Activated B cell treated with CpG ODN at 0.5 μM for 24 hours (primary cell): ENCODE measurements at regions not wholly inside any gene's neighbourhood (a gene's known extent, or its start where the extent isn't known, plus 50 kb on each side); places are given as distances from the start of the nearest gene placed in this dataset.

ENCODE experiments used
- ATAC-seq: fragments of 200-7000 bp; cut with Tn5 transposase; one replicate; pipeline ENCODE4 v1.10.0; 2021; ENCODE audit warnings: low read depth, mild to moderate bottlenecking, moderate library complexity
- CTCF ChIA-PET: fragments of 350-600 bp; sonication (Branson Sonifier 250); formaldehyde crosslinking; loops from one replicate; lab custom pipeline; 2021; ENCODE audit warnings: antibody characterized with exemption; lab: Charles Lee
- POLR2A ChIA-PET: fragments of 350-600 bp; sonication (Branson Sonifier 250); formaldehyde crosslinking; loops from one replicate; lab custom pipeline; 2021; ENCODE audit warnings: antibody characterized with exemption; lab: Charles Lee
- DNase-seq: peaks from one replicate; pipeline ENCODE4 v3.0.0; 2022
- H3K27ac Mint-ChIP-seq: one replicate; pipeline ENCODE4 v1.8.0; 2020; ENCODE audit warnings: mixed read lengths
- H3K27me3 Mint-ChIP-seq: one replicate; pipeline ENCODE4 v1.8.0; 2021; ENCODE audit warnings: mixed read lengths
- H3K36me3 Mint-ChIP-seq: one replicate; pipeline ENCODE4 v1.8.0; 2021; ENCODE audit warnings: low read depth, mixed read lengths
- H3K4me1 Mint-ChIP-seq: one replicate; pipeline ENCODE4 v1.8.0; 2021; ENCODE audit warnings: mixed read lengths
- H3K4me3 Mint-ChIP-seq: one replicate; pipeline ENCODE4 v1.8.0; 2020; ENCODE audit warnings: mild to moderate bottlenecking, mixed read lengths
- H3K9me3 Mint-ChIP-seq: one replicate; pipeline ENCODE4 v1.8.0; 2020; ENCODE audit warnings: mixed read lengths
- intact Hi-C: fragments of 100-400 bp; cut with micrococcal nuclease; formaldehyde crosslinking; loops from one replicate; pipeline ENCODE4 v1.15.1; 2024
- TF ChIP-seq, protein P1 (sequence below): fragments of 200-600 bp; IDR thresholded peaks from one replicate; pipeline ENCODE4 v1.8.0; 2022; ENCODE audit warnings: antibody characterized with exemption, mild to moderate bottlenecking

DNA sequence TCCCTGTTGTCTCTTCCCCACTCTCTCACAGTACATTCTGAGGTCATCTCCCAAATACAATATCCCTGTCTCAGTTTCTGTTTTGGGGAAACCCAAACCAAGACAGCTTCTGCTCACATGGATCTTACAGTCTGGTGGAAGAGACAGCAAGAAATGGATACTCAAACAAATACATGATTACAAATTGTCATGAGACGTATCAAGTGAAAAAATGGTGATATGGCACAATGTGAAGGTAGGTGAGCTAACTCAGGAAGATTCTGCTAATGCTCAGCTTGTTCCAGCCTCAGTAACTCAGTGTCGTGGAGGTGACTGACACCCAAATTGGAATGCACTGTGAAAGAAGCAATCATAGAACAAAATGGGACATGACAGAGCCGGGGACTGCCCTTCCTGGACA is 68.3 kb downstream of the CHST1 start:
- Mint-ChIP-seq H3K36me3 (no peaks in the 10 kb centered on the region), H3K27ac (no peak overlapping the region), H3K9me3 (peaks cover 3% of the 10 kb centered on the region), H3K27me3 (peaks cover 8% of the 10 kb centered on the region), H3K4me3 (no peak overlapping the region), H3K4me1 (no peaks in the 10 kb centered on the region)
- intact Hi-C loops, result no loop called here
- ATAC-seq (no peak), DNase-seq (no peak)
- TF ChIP-seq, protein P1, sequence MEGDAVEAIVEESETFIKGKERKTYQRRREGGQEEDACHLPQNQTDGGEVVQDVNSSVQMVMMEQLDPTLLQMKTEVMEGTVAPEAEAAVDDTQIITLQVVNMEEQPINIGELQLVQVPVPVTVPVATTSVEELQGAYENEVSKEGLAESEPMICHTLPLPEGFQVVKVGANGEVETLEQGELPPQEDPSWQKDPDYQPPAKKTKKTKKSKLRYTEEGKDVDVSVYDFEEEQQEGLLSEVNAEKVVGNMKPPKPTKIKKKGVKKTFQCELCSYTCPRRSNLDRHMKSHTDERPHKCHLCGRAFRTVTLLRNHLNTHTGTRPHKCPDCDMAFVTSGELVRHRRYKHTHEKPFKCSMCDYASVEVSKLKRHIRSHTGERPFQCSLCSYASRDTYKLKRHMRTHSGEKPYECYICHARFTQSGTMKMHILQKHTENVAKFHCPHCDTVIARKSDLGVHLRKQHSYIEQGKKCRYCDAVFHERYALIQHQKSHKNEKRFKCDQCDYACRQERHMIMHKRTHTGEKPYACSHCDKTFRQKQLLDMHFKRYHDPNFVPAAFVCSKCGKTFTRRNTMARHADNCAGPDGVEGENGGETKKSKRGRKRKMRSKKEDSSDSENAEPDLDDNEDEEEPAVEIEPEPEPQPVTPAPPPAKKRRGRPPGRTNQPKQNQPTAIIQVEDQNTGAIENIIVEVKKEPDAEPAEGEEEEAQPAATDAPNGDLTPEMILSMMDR, result no peak
- POLR2A ChIA-PET, result no interaction called here
- CTCF ChIA-PET, result no interaction called here

DNA sequence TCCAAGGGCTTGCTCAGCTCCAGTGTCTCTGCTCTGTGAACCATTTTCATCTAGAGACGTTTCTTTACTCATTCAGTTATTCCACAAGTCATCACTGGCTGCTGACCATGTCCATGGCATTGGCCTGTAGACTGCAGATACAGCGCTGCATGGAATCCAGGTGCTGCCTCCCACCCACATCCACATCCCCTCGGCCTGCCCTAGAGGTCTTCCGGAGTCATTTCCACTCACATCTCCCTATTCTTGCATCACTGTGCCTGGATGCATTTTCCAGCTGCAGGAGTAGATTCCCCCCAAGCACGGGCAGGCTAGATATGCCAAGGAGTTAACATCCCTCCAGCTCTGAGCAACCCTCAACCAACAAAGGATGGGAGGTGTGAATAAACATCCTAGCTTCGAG is 68.9 kb downstream of the CHST1 start:
- ChIA-PET CTCF (no interaction called here), POLR2A (no interaction called here)
- DNase-seq (no peak), ATAC-seq (no peak)
- TF ChIP-seq, protein P1, result no peak
- H3K9me3 Mint-ChIP-seq, result no peaks in the 10 kb centered on the region
- H3K36me3 Mint-ChIP-seq, result no peaks in the 10 kb centered on the region
- H3K27ac Mint-ChIP-seq, result no peak overlapping the region
- H3K27me3 Mint-ChIP-seq, result peaks cover 6% of the 10 kb centered on the region
- H3K4me3 Mint-ChIP-seq, result no peak overlapping the region
- intact Hi-C loops, result no loop called here
- H3K4me1 Mint-ChIP-seq, result no peaks in the 10 kb centered on the region

DNA sequence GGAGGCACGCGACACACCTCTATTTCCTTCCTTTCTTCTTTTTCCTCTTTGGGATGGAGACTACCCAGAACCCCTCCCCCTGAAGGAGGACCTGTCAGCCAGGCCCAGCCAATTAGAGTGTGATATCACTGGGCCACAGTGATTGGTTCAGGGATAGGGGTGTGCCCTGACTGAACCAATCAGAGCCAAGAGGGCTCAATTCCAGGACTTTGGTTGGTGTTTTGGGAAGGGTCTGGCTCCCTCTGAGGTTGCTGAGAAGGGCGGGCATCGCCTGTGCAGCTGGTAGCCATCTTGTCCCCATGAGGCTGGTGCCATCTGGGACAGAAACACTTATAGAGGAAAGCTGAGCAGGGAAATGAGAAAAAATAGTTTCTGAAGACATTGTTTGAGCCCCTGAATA is 71.4 kb downstream of the CHST1 start:
- H3K4me3 Mint-ChIP-seq, result no peak overlapping the region
- H3K9me3 Mint-ChIP-seq, result no peaks in the 10 kb centered on the region
- H3K27ac Mint-ChIP-seq, result no peak overlapping the region
- H3K4me1 Mint-ChIP-seq, result no peaks in the 10 kb centered on the region
- ATAC-seq, result no peak
- no peaks in the 10 kb centered on the region for H3K36me3 Mint-ChIP-seq
- H3K27me3 Mint-ChIP-seq, result peaks cover 6% of the 10 kb centered on the region
- POLR2A ChIA-PET, result no interaction called here
- CTCF ChIA-PET, result no interaction called here
- TF ChIP-seq, protein P1, result no peak
- DNase-seq, result no peak
- intact Hi-C loops, result no loop called here

DNA sequence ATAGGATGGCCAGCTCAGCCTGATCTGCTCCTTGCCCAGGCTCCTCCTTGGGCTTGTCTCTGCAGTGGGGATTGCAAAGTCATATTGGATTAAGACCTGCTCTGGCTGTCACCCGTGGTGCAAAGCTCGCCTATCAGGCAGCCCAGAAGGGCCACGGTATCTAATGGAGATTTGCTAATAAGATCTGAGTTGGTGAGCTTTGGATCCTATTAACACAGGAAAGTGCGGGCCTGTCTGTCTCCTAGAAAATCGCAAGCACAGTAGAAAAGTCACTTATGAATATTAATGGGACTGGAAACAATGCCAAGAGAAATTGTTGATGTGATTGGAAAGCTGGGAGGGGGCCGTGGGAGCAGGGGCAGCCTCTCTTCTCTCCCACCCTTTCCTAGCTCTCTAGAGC is 72.8 kb downstream of the CHST1 start:
- H3K4me1 Mint-ChIP-seq, result no peaks in the 10 kb centered on the region
- H3K27ac Mint-ChIP-seq, result no peak overlapping the region
- TF ChIP-seq, protein P1, result no peak
- CTCF ChIA-PET, result no interaction called here
- no peak for DNase-seq
- intact Hi-C loops, result no loop called here
- H3K4me3 Mint-ChIP-seq, result no peak overlapping the region
- H3K36me3 Mint-ChIP-seq, result no peaks in the 10 kb centered on the region
- POLR2A ChIA-PET, result no interaction called here
- peaks cover 6% of the 10 kb centered on the region for H3K27me3 Mint-ChIP-seq
- no peaks in the 10 kb centered on the region for H3K9me3 Mint-ChIP-seq
- ATAC-seq, result no peak

DNA sequence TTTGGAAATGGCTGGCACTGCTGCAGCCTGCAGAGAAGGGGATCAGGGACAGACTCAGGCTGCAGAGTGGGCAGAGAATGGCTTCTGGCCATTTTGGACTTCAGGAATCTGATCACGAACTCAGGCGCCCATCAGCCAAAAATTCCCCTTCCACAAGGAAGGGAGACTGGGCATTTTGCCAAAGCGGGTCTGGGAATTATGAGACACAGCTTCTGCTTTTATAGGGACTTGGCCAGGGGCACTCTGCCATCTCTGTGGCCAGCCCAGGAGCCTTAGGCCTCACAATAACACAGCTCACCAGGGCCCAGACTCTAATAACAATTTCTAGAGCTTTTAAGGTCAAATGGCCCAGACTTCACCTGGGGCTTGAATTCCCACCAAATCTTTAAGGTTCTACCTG is 74.7 kb downstream of the CHST1 start:
- CTCF ChIA-PET, result no interaction called here
- no peaks in the 10 kb centered on the region for H3K9me3 Mint-ChIP-seq

More for the DNA sequence above, 74.7 kb downstream of the CHST1 start:
- Mint-ChIP-seq H3K4me1 (no peaks in the 10 kb centered on the region), H3K27me3 (peaks cover 4% of the 10 kb centered on the region), H3K36me3 (no peaks in the 10 kb centered on the region), H3K4me3 (no peak overlapping the region), H3K27ac (no peak overlapping the region)
- POLR2A ChIA-PET, result no interaction called here
- no peak for DNase-seq
- intact Hi-C loops, result no loop called here
- no peak for ATAC-seq
- TF ChIP-seq, protein P1, result no peak
